Astrocyte of the spinal cord (primary cell): ENCODE measurements at regions not wholly inside any gene's neighbourhood (a gene's known extent, or its start where the extent isn't known, plus 50 kb on each side); places are given as distances from the start of the nearest gene placed in this dataset.
A peak's percentile ranks its signal among the peaks of the same experiment; 100 is the strongest.

Experiments
- DNase-seq: peaks from one replicate; pipeline ENCODE4 v3.0.0; 2011; ENCODE audit warnings: low read depth, low spot score
- H3K4me3 ChIP-seq: 2 replicates; pipeline ENCODE4 v1.5.1; 2011; ENCODE audit warnings: low read depth, mild to moderate bottlenecking, low read length, moderate library complexity
- in situ Hi-C: cut with HindIII; loops from 2 replicates; pipeline ENCODE4 v1.10.0; 2017; ENCODE audit warnings: low sequenced_read_pairs
- TF ChIP-seq, protein P1 (sequence below): IDR thresholded peaks from 2 replicates; pipeline ENCODE4 v1.5.1; 2012; ENCODE audit warnings: low read depth, mild to moderate bottlenecking, low read length, inconsistent platforms

DNA sequence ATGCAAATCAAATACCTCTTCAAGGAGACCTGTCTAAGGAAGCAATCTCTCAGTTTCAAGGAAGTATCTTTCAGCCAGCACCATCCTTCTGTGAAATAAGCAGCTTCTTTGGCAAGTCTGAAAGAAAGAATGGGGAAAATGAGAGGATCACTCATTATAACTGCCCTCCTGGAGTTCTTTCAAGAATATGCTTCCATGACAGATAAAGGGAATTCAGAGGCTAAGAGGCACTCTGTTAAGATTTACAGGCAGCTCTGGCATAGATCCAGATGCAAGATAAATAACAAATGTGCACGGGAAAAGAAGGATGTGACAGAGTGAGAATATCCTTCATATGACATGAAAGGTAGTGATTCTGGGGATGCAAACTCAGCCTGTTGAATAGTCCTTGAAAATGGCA, 348.2 kb upstream of the CCNG1 start:
- in situ Hi-C loops, result no loop called here
- TF ChIP-seq, protein P1, sequence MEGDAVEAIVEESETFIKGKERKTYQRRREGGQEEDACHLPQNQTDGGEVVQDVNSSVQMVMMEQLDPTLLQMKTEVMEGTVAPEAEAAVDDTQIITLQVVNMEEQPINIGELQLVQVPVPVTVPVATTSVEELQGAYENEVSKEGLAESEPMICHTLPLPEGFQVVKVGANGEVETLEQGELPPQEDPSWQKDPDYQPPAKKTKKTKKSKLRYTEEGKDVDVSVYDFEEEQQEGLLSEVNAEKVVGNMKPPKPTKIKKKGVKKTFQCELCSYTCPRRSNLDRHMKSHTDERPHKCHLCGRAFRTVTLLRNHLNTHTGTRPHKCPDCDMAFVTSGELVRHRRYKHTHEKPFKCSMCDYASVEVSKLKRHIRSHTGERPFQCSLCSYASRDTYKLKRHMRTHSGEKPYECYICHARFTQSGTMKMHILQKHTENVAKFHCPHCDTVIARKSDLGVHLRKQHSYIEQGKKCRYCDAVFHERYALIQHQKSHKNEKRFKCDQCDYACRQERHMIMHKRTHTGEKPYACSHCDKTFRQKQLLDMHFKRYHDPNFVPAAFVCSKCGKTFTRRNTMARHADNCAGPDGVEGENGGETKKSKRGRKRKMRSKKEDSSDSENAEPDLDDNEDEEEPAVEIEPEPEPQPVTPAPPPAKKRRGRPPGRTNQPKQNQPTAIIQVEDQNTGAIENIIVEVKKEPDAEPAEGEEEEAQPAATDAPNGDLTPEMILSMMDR, result no peak
- H3K4me3 ChIP-seq, result no peak overlapping the region
- DNase-seq, result no peak

DNA sequence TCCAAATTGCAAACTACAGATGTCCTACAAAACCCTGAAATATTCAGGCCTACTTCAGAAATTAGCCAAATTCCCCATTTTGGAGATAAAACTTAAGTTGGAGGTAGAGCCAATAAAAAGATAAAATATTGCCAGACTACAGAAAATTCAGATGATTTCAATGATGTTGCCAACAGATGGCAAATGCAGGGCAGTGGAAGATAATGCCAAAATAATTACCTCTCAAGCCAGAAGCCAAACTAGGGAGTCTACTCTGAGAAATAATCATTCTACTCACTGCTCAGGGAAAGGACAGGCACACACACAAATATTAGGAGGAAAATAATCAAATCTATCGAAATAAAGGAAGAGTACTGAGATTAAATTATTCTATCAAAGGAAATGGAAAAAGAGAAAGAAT, 347.5 kb upstream of the CCNG1 start:
- DNase-seq, result no peak
- in situ Hi-C loops, result no loop called here
- TF ChIP-seq, protein P1, result no peak
- H3K4me3 ChIP-seq, result no peak overlapping the region

DNA sequence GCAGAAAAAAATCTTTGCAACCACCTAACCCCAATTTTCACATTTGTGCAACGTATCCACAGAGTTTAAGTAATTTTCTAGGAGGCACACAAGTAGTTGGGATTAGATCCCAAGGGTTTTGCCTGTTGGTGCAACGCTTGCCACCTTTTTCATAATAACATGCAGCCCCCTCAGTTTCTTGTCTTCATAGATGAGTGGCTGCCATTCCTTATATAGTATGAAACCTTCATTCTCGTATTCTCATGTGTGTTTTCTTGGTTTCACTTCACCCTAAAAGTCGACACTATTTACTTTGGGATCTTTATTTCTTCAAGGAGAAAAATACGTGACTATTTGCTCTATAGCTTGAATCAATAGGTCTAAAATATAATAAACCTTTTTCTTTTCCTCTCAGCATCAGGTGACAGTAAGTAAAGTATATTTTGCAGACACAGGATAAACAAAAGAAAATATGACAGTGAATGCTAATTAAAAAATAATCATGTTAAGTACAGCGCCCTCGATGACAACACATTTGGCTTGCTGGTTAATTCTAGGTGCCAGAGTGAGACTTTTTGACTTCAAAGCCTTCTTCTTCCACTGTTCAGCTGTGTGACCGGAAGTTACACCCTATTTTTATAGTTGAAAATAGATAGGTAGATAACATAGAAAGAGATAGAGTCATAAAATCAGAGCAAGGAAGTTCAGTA, 342.8 kb upstream of the CCNG1 start:
- no peak for DNase-seq
- TF ChIP-seq, protein P1, result no peak
- in situ Hi-C loops, result no loop called here
- no peak overlapping the region for H3K4me3 ChIP-seq

DNA sequence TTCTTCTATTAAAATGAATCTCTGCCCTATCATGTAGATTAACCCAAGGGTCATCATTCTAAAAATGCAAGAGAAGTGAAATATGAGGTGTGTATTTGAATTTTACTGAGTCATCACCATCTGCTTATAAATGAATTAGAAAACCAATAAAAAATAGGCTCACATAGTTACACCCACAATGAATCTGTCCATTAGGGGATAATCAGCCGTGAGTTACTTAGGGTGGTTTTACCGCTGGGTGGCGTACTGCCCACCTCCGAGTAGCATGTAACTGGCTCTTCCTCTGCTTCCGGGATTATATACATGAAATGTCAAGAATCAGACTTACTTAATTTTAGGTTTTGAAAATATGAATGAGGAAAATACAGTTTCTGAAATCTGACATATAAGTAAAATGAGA, 332.9 kb upstream of the CCNG1 start:
- TF ChIP-seq, protein P1, result no peak
- no peak for DNase-seq
- H3K4me3 ChIP-seq, result no peak overlapping the region
- in situ Hi-C loops, result no loop called here

DNA sequence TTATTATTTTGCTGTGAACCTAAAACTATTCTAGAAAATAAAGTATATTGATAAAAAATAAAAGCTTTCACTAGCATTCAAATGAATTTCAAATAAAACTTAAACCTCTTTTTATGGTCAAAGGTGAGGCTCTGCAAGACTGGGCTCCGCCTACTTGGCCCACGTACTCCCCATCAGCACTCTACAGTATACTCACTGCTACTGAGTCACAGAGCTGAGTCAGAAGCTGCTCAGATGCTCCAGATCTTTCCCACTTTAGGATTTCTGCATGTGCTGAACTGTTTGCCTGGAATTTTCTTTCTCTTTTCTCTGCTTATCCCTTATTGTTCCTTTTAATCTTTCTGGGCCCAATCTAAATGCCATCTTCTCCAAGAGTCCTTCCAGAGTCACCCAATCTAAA, 331.9 kb upstream of the CCNG1 start:
- no peak overlapping the region for H3K4me3 ChIP-seq
- in situ Hi-C loops, result no loop called here
- DNase-seq, result peak; percentile 44
- TF ChIP-seq, protein P1, result no peak

DNA sequence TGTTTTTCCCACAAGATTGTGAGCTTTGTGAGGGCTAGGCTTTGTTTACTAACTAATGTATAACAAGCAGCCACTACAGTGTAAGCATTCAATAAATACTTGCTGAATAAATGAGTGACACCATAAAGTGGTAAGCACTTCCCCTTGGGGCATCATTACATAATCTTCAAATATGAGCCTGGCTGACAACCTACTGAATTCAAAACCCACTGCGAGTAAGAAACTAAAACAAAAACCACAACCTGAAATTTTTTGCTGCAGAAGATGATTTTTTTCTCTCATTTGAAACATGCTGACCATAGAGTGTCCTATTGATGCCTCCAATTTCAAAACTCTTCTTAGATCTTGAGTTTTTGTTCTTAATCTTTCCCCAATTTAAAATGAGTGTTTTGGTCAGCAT, 331.3 kb upstream of the CCNG1 start:
- in situ Hi-C loops, result no loop called here
- DNase-seq, result no peak

More for the DNA sequence above, 331.3 kb upstream of the CCNG1 start:
- TF ChIP-seq, protein P1, result no peak
- H3K4me3 ChIP-seq, result no peak overlapping the region
